HepG2 (cell line): ENCODE measurements at regions not wholly inside any gene's neighbourhood (a gene's known extent, or its start where the extent isn't known, plus 50 kb on each side); places are given as distances from the start of the nearest gene placed in this dataset.

Experiments
- ATAC-seq: fragments of 200-7000 bp; cut with Tn5 transposase; 3 replicates; pipeline ENCODE4 v1.9.1; 2020; ENCODE audit warnings: mild to moderate bottlenecking, moderate library complexity
- BruUV-seq: library from RNA; stranded (reverse); fragments of 400-500 nt; replicated peaks from 2 replicates; lab custom pipeline; 2021; lab: Mats Ljungman, UMichigan
- CTCF ChIA-PET: fragments of 300-600 bp; formaldehyde crosslinking; extraction: SDS; loops from one replicate; lab custom pipeline; 2021; ENCODE audit warnings: low total read pairs, inconsistent platforms, low intra/inter-chr PET ratio; lab: Yijun Ruan, JAX
- POLR2A ChIA-PET: fragments of 350-600 bp; sonication (Branson Sonifier 250); formaldehyde crosslinking; loops from one replicate; lab custom pipeline; 2020; ENCODE audit warnings: antibody characterized with exemption, inconsistent platforms; lab: Yijun Ruan, JAX
- DNase-seq: peaks from one replicate; pipeline ENCODE4 v3.0.0-alpha.2; 2015; ENCODE audit warnings: low spot score
- FAIRE-seq: peaks from 3 replicates; lab custom pipeline; 2011; peaks lifted over from hg19 to GRCh38; lab: Jason Lieb, UNC
- H2AFZ ChIP-seq: one replicate; pipeline ENCODE4 v1.6.1; 2011; ENCODE audit warnings: low read length, inconsistent platforms
- H3K27ac ChIP-seq: fragments of 300-600 bp; 3 replicates; pipeline ENCODE4 v1.8.0; 2011; ENCODE audit warnings: mixed run types, mild to moderate bottlenecking, mixed read lengths, low read length, inconsistent platforms; ENCODE audit not compliant: insufficient read depth; ENCODE audit errors: extremely low read length
- H3K27me3 ChIP-seq, 2 experiments: fragments of 200-600 bp in 1 of 2; 2 replicates in 1 of 2; 3 replicates in 1 of 2; pipeline versions ENCODE4 v1.6.0 to v1.8.0; 2011; ENCODE audit warnings: low read length in 2 of 2, mild to moderate bottlenecking in 2 of 2, moderate library complexity in 2 of 2, inconsistent platforms in 1 of 2; ENCODE audit not compliant: insufficient read depth in 2 of 2, control insufficient read depth in 1 of 2
- H3K36me3 ChIP-seq, 2 experiments: fragments of 200-600 bp in 1 of 2; replicated peaks in 1 of 2; 2 replicates in 1 of 2; 3 replicates in 1 of 2; pipeline versions ENCODE4 v1.5.1 to v1.8.0; 2011; ENCODE audit warnings: low read length in 2 of 2, inconsistent platforms in 1 of 2; ENCODE audit not compliant: insufficient read depth in 2 of 2, control insufficient read depth in 1 of 2
- H3K4me1 ChIP-seq: 2 replicates; pipeline ENCODE4 v1.5.1; 2012; ENCODE audit warnings: low read length, inconsistent platforms; ENCODE audit not compliant: insufficient read depth
- H3K4me2 ChIP-seq: 2 replicates; pipeline ENCODE4 v1.6.0; 2011; ENCODE audit warnings: low read depth, low read length, inconsistent platforms
- H3K4me3 ChIP-seq, 3 experiments: fragments of 200-600 bp in 1 of 3; sonication (generic), shearing (Covaris generic) in 1 of 3; replicated peaks in 1 of 3; 2 replicates each; pipeline ENCODE4 v1.5.1; 2011 to 2016; ENCODE audit warnings: low read length in 3 of 3, inconsistent platforms in 2 of 3, low read depth in 2 of 3, mild to moderate bottlenecking in 2 of 3, control low read depth in 1 of 3, mixed read lengths in 1 of 3; ENCODE audit not compliant: insufficient read depth in 1 of 3
- H3K79me2 ChIP-seq: one replicate; pipeline ENCODE4 v1.6.1; 2011; ENCODE audit warnings: low read length, inconsistent platforms; ENCODE audit not compliant: insufficient read depth
- H3K9ac ChIP-seq: 2 replicates; pipeline ENCODE4 v1.6.0; 2011; ENCODE audit warnings: mild to moderate bottlenecking, low read depth, low read length, inconsistent platforms; ENCODE audit not compliant: insufficient read depth
- H3K9me3 ChIP-seq: 2 replicates; pipeline ENCODE4 v1.5.1; 2012; ENCODE audit warnings: mild to moderate bottlenecking, low read length
- H4K20me1 ChIP-seq: 2 replicates; pipeline ENCODE4 v1.6.0; 2011; ENCODE audit warnings: inconsistent platforms, mild to moderate bottlenecking, low read length, moderate library complexity; ENCODE audit not compliant: insufficient read depth
- WGBS: methylation state at CpG from one replicate; pipeline ENCODE4 v1.1.6; 2017; ENCODE audit warnings: low lambda C conversion rate; 5-methylcytosine and 5-hydroxymethylcytosine counted together
- in situ Hi-C: cut with HindIII; loops from 2 replicates; pipeline ENCODE4 v1.10.0; 2017; ENCODE audit warnings: low pct_unique_long_range_greater_than_20kb; ENCODE audit not compliant: extremely low pct_ligation_motif_present
- intact Hi-C: fragments of 100-400 bp; cut with micrococcal nuclease; formaldehyde crosslinking; loops from one replicate; pipeline ENCODE4 v1.10.0; 2022; ENCODE audit not compliant: unreplicated experiment
- TF ChIP-seq, protein P1 (sequence below): sonication (generic); formaldehyde crosslinking; IDR thresholded peaks from 2 replicates; pipeline ENCODE4 v1.5.0; 2020; ENCODE audit warnings: missing genetic modification reagents, mild to moderate bottlenecking, borderline replicate concordance
- TF ChIP-seq, protein P2 (sequence below): sonication (generic); formaldehyde crosslinking; IDR thresholded peaks from one replicate; pipeline ENCODE4 v1.5.1; 2020; ENCODE audit warnings: mild to moderate bottlenecking, missing genetic modification reagents; ENCODE audit errors: not compliant biosample characterization

- no peaks in the 10 kb centered on the region for H3K4me1 ChIP-seq
- DNase-seq (no peak), ATAC-seq (no peak), FAIRE-seq (no peak)
- POLR2A ChIA-PET = no interaction called here
- H3K4me2 ChIP-seq = no peak overlapping the region
- no peak overlapping the region for H3K27ac ChIP-seq
- H4K20me1 ChIP-seq = no peaks in the 10 kb centered on the region
- H3K9ac ChIP-seq = no peak overlapping the region
- no peak overlapping the region for H3K4me3 ChIP-seq
- H3K27me3 ChIP-seq = no peaks in the 10 kb centered on the region
- BruUV-seq = no TSS peak
- TF ChIP-seq, protein P1, sequence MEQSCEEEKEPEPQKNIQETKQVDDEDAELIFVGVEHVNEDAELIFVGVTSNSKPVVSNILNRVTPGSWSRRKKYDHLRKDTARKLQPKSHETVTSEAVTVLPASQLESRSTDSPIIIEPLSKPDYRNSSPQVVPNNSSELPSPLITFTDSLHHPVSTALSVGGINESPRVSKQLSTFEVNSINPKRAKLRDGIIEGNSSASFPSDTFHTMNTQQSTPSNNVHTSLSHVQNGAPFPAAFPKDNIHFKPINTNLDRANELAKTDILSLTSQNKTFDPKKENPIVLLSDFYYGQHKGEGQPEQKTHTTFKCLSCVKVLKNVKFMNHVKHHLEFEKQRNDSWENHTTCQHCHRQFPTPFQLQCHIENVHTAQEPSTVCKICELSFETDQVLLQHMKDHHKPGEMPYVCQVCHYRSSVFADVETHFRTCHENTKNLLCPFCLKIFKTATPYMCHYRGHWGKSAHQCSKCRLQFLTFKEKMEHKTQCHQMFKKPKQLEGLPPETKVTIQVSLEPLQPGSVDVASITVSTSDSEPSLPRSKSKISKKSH (CRISPR knock-in tag) = no peak
- TF ChIP-seq, protein P2, sequence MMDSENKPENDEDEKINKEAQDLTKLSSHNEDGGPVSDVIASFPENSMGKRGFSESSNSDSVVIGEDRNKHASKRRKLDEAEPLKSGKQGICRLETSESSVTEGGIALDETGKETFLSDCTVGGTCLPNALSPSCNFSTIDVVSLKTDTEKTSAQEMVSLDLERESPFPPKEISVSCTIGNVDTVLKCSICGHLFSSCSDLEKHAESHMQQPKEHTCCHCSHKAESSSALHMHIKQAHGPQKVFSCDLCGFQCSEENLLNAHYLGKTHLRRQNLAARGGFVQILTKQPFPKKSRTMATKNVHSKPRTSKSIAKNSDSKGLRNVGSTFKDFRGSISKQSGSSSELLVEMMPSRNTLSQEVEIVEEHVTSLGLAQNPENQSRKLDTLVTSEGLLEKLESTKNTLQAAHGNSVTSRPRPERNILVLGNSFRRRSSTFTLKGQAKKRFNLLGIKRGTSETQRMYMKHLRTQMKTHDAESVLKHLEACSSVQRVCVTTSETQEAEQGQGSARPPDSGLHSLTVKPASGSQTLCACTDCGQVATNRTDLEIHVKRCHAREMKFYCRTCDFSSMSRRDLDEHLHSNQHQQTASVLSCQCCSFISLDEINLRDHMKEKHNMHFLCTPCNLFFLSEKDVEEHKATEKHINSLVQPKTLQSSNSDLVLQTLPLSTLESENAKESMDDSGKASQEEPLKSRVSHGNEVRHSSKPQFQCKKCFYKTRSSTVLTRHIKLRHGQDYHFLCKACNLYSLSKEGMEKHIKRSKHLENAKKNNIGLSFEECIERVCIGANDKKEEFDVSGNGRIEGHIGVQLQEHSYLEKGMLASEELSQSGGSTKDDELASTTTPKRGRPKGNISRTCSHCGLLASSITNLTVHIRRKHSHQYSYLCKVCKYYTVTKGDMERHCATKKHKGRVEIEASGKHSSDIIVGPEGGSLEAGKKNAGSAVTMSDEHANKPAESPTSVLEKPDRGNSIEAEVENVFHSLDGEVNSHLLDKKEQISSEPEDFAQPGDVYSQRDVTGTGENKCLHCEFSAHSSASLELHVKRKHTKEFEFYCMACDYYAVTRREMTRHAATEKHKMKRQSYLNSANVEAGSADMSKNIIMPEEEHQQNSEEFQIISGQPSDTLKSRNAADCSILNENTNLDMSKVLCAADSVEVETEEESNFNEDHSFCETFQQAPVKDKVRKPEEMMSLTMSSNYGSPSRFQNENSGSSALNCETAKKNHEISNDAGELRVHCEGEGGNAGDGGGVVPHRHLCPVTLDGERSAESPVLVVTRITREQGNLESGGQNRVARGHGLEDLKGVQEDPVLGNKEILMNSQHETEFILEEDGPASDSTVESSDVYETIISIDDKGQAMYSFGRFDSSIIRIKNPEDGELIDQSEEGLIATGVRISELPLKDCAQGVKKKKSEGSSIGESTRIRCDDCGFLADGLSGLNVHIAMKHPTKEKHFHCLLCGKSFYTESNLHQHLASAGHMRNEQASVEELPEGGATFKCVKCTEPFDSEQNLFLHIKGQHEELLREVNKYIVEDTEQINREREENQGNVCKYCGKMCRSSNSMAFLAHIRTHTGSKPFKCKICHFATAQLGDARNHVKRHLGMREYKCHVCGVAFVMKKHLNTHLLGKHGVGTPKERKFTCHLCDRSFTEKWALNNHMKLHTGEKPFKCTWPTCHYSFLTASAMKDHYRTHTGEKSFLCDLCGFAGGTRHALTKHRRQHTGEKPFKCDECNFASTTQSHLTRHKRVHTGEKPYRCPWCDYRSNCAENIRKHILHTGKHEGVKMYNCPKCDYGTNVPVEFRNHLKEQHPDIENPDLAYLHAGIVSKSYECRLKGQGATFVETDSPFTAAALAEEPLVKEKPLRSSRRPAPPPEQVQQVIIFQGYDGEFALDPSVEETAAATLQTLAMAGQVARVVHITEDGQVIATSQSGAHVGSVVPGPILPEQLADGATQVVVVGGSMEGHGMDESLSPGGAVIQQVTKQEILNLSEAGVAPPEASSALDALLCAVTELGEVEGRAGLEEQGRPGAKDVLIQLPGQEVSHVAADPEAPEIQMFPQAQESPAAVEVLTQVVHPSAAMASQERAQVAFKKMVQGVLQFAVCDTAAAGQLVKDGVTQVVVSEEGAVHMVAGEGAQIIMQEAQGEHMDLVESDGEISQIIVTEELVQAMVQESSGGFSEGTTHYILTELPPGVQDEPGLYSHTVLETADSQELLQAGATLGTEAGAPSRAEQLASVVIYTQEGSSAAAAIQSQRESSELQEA (CRISPR knock-in tag) = no peak
- H2AFZ ChIP-seq = no peak overlapping the region
- no peaks in the 10 kb centered on the region for H3K79me2 ChIP-seq
- peaks cover 14% of the 10 kb centered on the region for H3K9me3 ChIP-seq
- intact Hi-C loops = no loop called here
- WGBS = 0% methylated on average over 3 of the region's 3 CpGs
- in situ Hi-C loops = no loop called here
- CTCF ChIA-PET = no interaction called here
- H3K36me3 ChIP-seq = no peaks in the 10 kb centered on the region
Measured at GRCh38 chr7:113268757-113269156, 150.4 kb upstream of the SMIM30 start.
